Testis (tissue), 2 donors: ENCODE measurements at regions not wholly inside any gene's neighbourhood (a gene's known extent, or its start where the extent isn't known, plus 50 kb on each side); places are given as distances from the start of the nearest gene placed in this dataset.

Experiments used
- DNase-seq: peaks from one replicate; pipeline ENCODE4 v3.0.0-alpha.2; 2019
- H3K27ac ChIP-seq, 2 donors: fragments of 200-600 bp; sonication (generic); one replicate each; pipeline ENCODE4 v1.5.1; 2019
- H3K27me3 ChIP-seq: fragments of 200-600 bp; sonication (generic); one replicate; pipeline ENCODE4 v1.5.1; 2019
- H3K36me3 ChIP-seq: fragments of 200-600 bp; sonication (generic); one replicate; pipeline ENCODE4 v1.5.1; 2017; ENCODE audit warnings: low read depth; ENCODE audit errors: missing control alignments
- H3K4me1 ChIP-seq: fragments of 200-600 bp; sonication (generic); one replicate; pipeline ENCODE4 v1.5.1; 2019
- H3K4me3 ChIP-seq, 2 donors: fragments of 200-600 bp; sonication (generic); one replicate each; pipeline ENCODE4 v1.5.1; 2017 to 2019
- H3K9me3 ChIP-seq: fragments of 200-600 bp; sonication (generic); one replicate; pipeline ENCODE4 v1.5.1; 2017
- CTCF ChIP-seq, 3 experiments: fragments of 450-650 bp in 2 of 3; fragments of 200-600 bp in 1 of 3; sonication (generic) in 1 of 3; IDR thresholded peaks; one replicate each; pipeline ENCODE4 v1.5.1; 2016 to 2019; ENCODE audit warnings: antibody characterized with exemption in 3 of 3, mild to moderate bottlenecking in 2 of 3, moderate library complexity in 1 of 3
- POLR2A ChIP-seq: fragments of 450-650 bp; IDR thresholded peaks from one replicate; pipeline ENCODE4 v1.6.1; 2017; ENCODE audit warnings: antibody characterized with exemption, mild to moderate bottlenecking, moderate library complexity
- WGBS, 2 donors: methylation state at CpG; one replicate each; pipeline ENCODE4 v1.1.5; 2018; 5-methylcytosine and 5-hydroxymethylcytosine counted together
- intact Hi-C: fragments of 100-400 bp; cut with DNase I; formaldehyde crosslinking; loops from one replicate; pipeline ENCODE4 v1.15.1; 2023; ENCODE audit warnings: low total_unique reads

- TF ChIP-seq POLR2A (no peak), CTCF (IDR thresholded peaks at IDR 0.05) (no peak)
- Histone ChIP-seq H3K27ac (no peak overlapping the region), H3K4me1 (peaks cover 8% of the 10 kb centered on the region), H3K36me3 (no peaks in the 10 kb centered on the region), H3K27me3 (no peaks in the 10 kb centered on the region), H3K4me3 (peak overlapping the region in 1 of 2 donors; percentile 29), H3K9me3 (no peaks in the 10 kb centered on the region)
- 39 to 42% methylated on average over 19 of the region's 19 CpGs for WGBS, 2 donors
- DNase-seq = no peak
- intact Hi-C loops = no loop called here
Observed at GRCh38 chr6:168826726-168827585, 386.0 kb downstream of the SMOC2 start.

GRCh38 chr6:168826078-168826390, 385.1 kb downstream of the SMOC2 start:
- no peak overlapping the region for H3K27ac ChIP-seq

GRCh38 chr6:168825226-168826077, 384.5 kb downstream of the SMOC2 start:
- H3K36me3 ChIP-seq = no peaks in the 10 kb centered on the region
- intact Hi-C loops = no loop called here
- peak overlapping the region; percentile 15 to 29 for H3K4me3 ChIP-seq
- DNase-seq = no peak
- TF ChIP-seq POLR2A (no peak), CTCF (IDR thresholded peaks at IDR 0.05) (no peak)
- no peak overlapping the region for H3K27ac ChIP-seq
- 68 to 80% methylated on average over 35 of the region's 68 CpGs for WGBS, 2 donors
- H3K4me1 ChIP-seq = peaks cover 8% of the 10 kb centered on the region
- H3K9me3 ChIP-seq = no peaks in the 10 kb centered on the region
- no peaks in the 10 kb centered on the region for H3K27me3 ChIP-seq

More at GRCh38 chr6:168826078-168826390, 385.1 kb downstream of the SMOC2 start:
- no peaks in the 10 kb centered on the region for H3K27me3 ChIP-seq
- TF ChIP-seq POLR2A (no peak), CTCF (IDR thresholded peaks at IDR 0.05) (no peak)
- H3K36me3 ChIP-seq = no peaks in the 10 kb centered on the region
- DNase-seq = no peak
- H3K4me1 ChIP-seq = peaks cover 8% of the 10 kb centered on the region
- no peaks in the 10 kb centered on the region for H3K9me3 ChIP-seq
- intact Hi-C loops = no loop called here
- 68 to 76% methylated on average over 22 to 23 of the region's 23 CpGs for WGBS, 2 donors
- peak overlapping the region; percentile 15 to 29 for H3K4me3 ChIP-seq

GRCh38 chr6:168823397-168824212, 382.6 kb downstream of the SMOC2 start:
- Histone ChIP-seq H3K27me3 (no peaks in the 10 kb centered on the region), H3K9me3 (no peaks in the 10 kb centered on the region), H3K4me1 (peaks cover 8% of the 10 kb centered on the region), H3K27ac (peak overlapping the region in 1 of 2 donors; percentile 50), H3K36me3 (no peaks in the 10 kb centered on the region), H3K4me3 (no peak overlapping the region)
- DNase-seq = peak; percentile 67
- TF ChIP-seq POLR2A = no peak
- TF ChIP-seq CTCF (IDR thresholded peaks at IDR 0.05) = no peak
- 40 to 43% methylated on average over 11 to 12 of the region's 12 CpGs for WGBS, 2 donors
- intact Hi-C loops = no loop called here
